SU-DHL-6 (cell line): ENCODE measurements at regions not wholly inside any gene's neighbourhood (a gene's known extent, or its start where the extent isn't known, plus 50 kb on each side); places are given as distances from the start of the nearest gene placed in this dataset.

Experiments
- H2AFZ ChIP-seq: fragments of 200-600 bp; sonication (generic); 2 replicates; pipeline ENCODE4 v1.6.1; 2014; ENCODE audit warnings: low read depth, mild to moderate bottlenecking, moderate library complexity, mixed read lengths, antibody characterized with exemption, low read length; ENCODE audit not compliant: severe bottlenecking
- H3F3A ChIP-seq: fragments of 200-600 bp; shearing (Covaris generic); 2 replicates; pipeline ENCODE4 v1.6.0; 2016; ENCODE audit warnings: antibody characterized with exemption, mild to moderate bottlenecking; ENCODE audit not compliant: insufficient read depth
- H3K27ac ChIP-seq: fragments of 200-600 bp; sonication (generic); 2 replicates; pipeline ENCODE4 v1.5.1; 2016; ENCODE audit warnings: low read depth, mild to moderate bottlenecking, low read length, moderate library complexity, mixed read lengths
- H3K27me3 ChIP-seq: fragments of 200-600 bp; sonication (generic), shearing (Covaris generic); 2 replicates; pipeline ENCODE4 v1.6.0; 2014; ENCODE audit warnings: mild to moderate bottlenecking, low read length
- H3K36me3 ChIP-seq: fragments of 200-600 bp; sonication (generic); 2 replicates; pipeline ENCODE4 v1.6.1; 2014; ENCODE audit warnings: mild to moderate bottlenecking, low read length, mixed read lengths
- H3K4me2 ChIP-seq: fragments of 300-600, 200-600 bp; shearing (Covaris generic), sonication (generic); 2 replicates; pipeline ENCODE4 v1.6.0; 2014; ENCODE audit warnings: low read length, low read depth, mild to moderate bottlenecking; ENCODE audit not compliant: poor library complexity, severe bottlenecking
- H3K4me3 ChIP-seq: fragments of 200-600 bp; sonication (generic); 2 replicates; pipeline ENCODE4 v1.5.1; 2014; ENCODE audit warnings: antibody characterized with exemption, low read length, mild to moderate bottlenecking, mixed read lengths; ENCODE audit not compliant: insufficient read depth, poor library complexity, severe bottlenecking
- H3K79me2 ChIP-seq: fragments of 200-600 bp; sonication (generic); 2 replicates; pipeline ENCODE4 v1.6.1; 2014; ENCODE audit warnings: mild to moderate bottlenecking, low read length, moderate library complexity; ENCODE audit not compliant: insufficient read depth
- H3K9ac ChIP-seq: fragments of 200-600 bp; sonication (generic); 2 replicates; pipeline ENCODE4 v1.7.0; 2014; ENCODE audit warnings: mild to moderate bottlenecking, low read length
- H3K9me2 ChIP-seq: fragments of 200-600 bp; sonication (generic); replicated peaks from 2 replicates; pipeline ENCODE4 v1.6.1; 2014; ENCODE audit warnings: low read length; ENCODE audit not compliant: insufficient read depth
- H3K9me3 ChIP-seq: fragments of 200-600 bp; sonication (generic); 2 replicates; pipeline ENCODE4 v1.6.1; 2014; ENCODE audit warnings: low read length, mixed read lengths; ENCODE audit not compliant: insufficient read depth
- H4K20me1 ChIP-seq: fragments of 200-600 bp; sonication (generic); 2 replicates; pipeline ENCODE4 v1.6.1; 2014; ENCODE audit warnings: low read depth, mild to moderate bottlenecking, antibody characterized with exemption, low read length, moderate library complexity, mixed read lengths
- EZH2phosphoT487 ChIP-seq: fragments of 200-600 bp; sonication (generic), shearing (Covaris generic); conservative IDR thresholded peaks from 2 replicates; pipeline ENCODE4 v1.6.1; 2018; ENCODE audit warnings: mild to moderate bottlenecking, antibody characterized with exemption, low read length, moderate library complexity, mixed read lengths
- TF ChIP-seq, protein P1 (sequence below): fragments of 200-600 bp; sonication (generic); IDR thresholded peaks from one replicate; pipeline ENCODE4 v1.5.1; 2017; ENCODE audit warnings: antibody characterized with exemption, mild to moderate bottlenecking, low read length, moderate library complexity; ENCODE audit not compliant: insufficient read depth, poor library complexity, severe bottlenecking

DNA sequence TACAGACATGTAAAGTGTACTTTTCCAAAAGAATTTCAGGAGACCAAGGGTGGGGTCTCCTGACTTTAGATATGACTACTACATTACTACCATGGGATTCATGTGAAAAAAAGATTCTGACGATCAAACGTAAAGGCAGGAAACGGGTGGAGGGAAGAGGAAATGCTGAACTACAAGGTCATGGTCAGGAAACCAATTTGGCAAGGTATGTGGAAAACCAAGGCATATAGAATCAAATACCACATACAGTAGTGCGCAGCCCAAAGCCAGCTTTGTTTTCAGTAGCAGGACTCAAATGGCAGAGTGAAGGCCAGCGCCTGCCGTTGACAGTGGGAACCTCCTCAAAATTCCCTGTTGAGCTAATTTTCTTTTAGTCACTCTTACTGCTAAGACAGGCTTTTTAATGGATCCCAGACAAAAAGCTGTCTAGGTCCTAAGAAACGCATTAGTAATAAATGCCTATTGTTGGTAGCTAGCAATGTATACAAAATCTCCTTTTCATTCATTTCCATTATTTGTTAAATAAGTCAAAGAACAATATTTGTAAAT, 57.6 kb upstream of the SERTAD2 start:
- no peaks in the 10 kb centered on the region for H3K36me3 ChIP-seq
- H3K27ac ChIP-seq, result no peak overlapping the region
- no peak overlapping the region for H3K9ac ChIP-seq
- no peaks in the 10 kb centered on the region for H4K20me1 ChIP-seq
- H3F3A ChIP-seq, result 0 out of 2 replicates have a peak, but pooled peaks cover 6% of the 10 kb centered on the region
- H3K4me3 ChIP-seq, result no peak overlapping the region
- no peak for TF ChIP-seq EZH2phosphoT487
- TF ChIP-seq, protein P1, sequence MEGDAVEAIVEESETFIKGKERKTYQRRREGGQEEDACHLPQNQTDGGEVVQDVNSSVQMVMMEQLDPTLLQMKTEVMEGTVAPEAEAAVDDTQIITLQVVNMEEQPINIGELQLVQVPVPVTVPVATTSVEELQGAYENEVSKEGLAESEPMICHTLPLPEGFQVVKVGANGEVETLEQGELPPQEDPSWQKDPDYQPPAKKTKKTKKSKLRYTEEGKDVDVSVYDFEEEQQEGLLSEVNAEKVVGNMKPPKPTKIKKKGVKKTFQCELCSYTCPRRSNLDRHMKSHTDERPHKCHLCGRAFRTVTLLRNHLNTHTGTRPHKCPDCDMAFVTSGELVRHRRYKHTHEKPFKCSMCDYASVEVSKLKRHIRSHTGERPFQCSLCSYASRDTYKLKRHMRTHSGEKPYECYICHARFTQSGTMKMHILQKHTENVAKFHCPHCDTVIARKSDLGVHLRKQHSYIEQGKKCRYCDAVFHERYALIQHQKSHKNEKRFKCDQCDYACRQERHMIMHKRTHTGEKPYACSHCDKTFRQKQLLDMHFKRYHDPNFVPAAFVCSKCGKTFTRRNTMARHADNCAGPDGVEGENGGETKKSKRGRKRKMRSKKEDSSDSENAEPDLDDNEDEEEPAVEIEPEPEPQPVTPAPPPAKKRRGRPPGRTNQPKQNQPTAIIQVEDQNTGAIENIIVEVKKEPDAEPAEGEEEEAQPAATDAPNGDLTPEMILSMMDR, result no peak
- no peak overlapping the region for H3K4me2 ChIP-seq
- no peaks in the 10 kb centered on the region for H3K79me2 ChIP-seq
- no peaks in the 10 kb centered on the region for H3K27me3 ChIP-seq
- no peaks in the 10 kb centered on the region for H3K9me2 ChIP-seq
- H2AFZ ChIP-seq, result no peak overlapping the region
- H3K9me3 ChIP-seq, result no peaks in the 10 kb centered on the region

DNA sequence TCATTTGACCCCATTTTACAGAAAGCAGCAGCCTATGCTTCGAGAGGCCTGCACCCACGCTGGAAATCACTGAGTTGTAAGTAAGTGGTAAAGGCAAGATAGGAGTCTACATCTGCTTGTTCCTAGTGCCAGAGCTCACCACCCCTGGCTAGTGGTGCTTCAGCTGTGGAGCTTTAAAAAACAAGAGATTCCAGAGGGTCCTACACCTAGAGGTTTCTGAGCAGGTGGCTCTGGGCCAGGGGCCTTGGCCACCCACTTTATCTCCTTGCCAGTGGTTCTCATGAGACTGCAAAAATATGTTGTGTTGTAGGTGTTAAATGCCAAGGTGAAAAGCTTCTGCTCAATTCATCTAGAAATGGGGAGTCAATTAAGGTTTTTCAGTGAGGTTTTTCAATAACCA, 60.0 kb upstream of the SERTAD2 start:
- H3K27ac ChIP-seq, result no peak overlapping the region
- no peaks in the 10 kb centered on the region for H4K20me1 ChIP-seq
- no peak overlapping the region for H2AFZ ChIP-seq
- H3K4me3 ChIP-seq, result no peak overlapping the region
- no peaks in the 10 kb centered on the region for H3K9me3 ChIP-seq
- 0 out of 2 replicates have a peak, but pooled peaks cover 6% of the 10 kb centered on the region for H3F3A ChIP-seq
- H3K36me3 ChIP-seq, result no peaks in the 10 kb centered on the region
- H3K9me2 ChIP-seq, result no peaks in the 10 kb centered on the region
- no peak overlapping the region for H3K4me2 ChIP-seq
- TF ChIP-seq, protein P1, result no peak
- TF ChIP-seq EZH2phosphoT487, result no peak
- H3K79me2 ChIP-seq, result no peaks in the 10 kb centered on the region; the same call in 1 of the 2 replicates
- no peaks in the 10 kb centered on the region for H3K27me3 ChIP-seq
- no peak overlapping the region for H3K9ac ChIP-seq

GRCh38 chr2:64716569-64716968, 62.9 kb upstream of the SERTAD2 start:
- TF ChIP-seq EZH2phosphoT487, result no peak
- TF ChIP-seq, protein P1, result no peak
- Histone ChIP-seq H2AFZ (no peak overlapping the region), H3K4me3 (no peak overlapping the region), H3K9ac (no peak overlapping the region), H3K9me3 (no peaks in the 10 kb centered on the region), H3K4me2 (no peak overlapping the region), H4K20me1 (no peaks in the 10 kb centered on the region), H3K79me2 (no peaks in the 10 kb centered on the region; the same call in 1 of the 2 replicates), H3K27me3 (no peaks in the 10 kb centered on the region), H3K36me3 (no peaks in the 10 kb centered on the region), H3K27ac (no peak overlapping the region), H3K9me2 (no peaks in the 10 kb centered on the region), H3F3A (0 out of 2 replicates have a peak, but pooled peaks cover 6% of the 10 kb centered on the region)
